ENCODE measurements at regions not wholly inside any gene's neighbourhood (a gene's known extent, or its start where the extent isn't known, plus 50 kb on each side); places are given as distances from the start of the nearest gene placed in this dataset.

GRCh38 chr1:166221316-166221715 lies 54.5 kb upstream of the FAM78B start:
- Histone ChIP-seq H3K36me3 (ENCODE audit: control insufficient read depth, insufficient read depth, low read length) (no peaks in the 10 kb centered on the region), H3K4me3 (ENCODE audit: low read depth, low read length) (no peak overlapping the region), H3K27me3 (ENCODE audit: control insufficient read depth, insufficient read depth, low read length) (no peaks in the 10 kb centered on the region)
- DNase-seq (ENCODE audit: low read depth) = no peak
- no peak for TF ChIP-seq CTCF (IDR thresholded peaks at IDR 0.05; ENCODE audit: insufficient read depth, low read depth, low read length)
- POLR2A ChIA-PET = no interaction called here
- CTCF ChIA-PET = no interaction called here

GRCh38 chr1:166233750-166234366 lies 67.1 kb upstream of the FAM78B start:
- ChIA-PET CTCF (no interaction called here), POLR2A (no interaction called here)
- H3K36me3 ChIP-seq (ENCODE audit: control insufficient read depth, insufficient read depth, low read length) = no peaks in the 10 kb centered on the region
- no peak for TF ChIP-seq CTCF (IDR thresholded peaks at IDR 0.05; ENCODE audit: insufficient read depth, low read depth, low read length)
- H3K27me3 ChIP-seq (ENCODE audit: control insufficient read depth, insufficient read depth, low read length) = no peaks in the 10 kb centered on the region
- DNase-seq (ENCODE audit: low read depth) = no peak
- no peak overlapping the region for H3K4me3 ChIP-seq (ENCODE audit: low read depth, low read length)

- H3K27me3 ChIP-seq (ENCODE audit: control insufficient read depth, insufficient read depth, low read length) = no peaks in the 10 kb centered on the region
- no peak for DNase-seq (ENCODE audit: low read depth)
- POLR2A ChIA-PET = no interaction called here
- no peak overlapping the region for H3K4me3 ChIP-seq (ENCODE audit: low read depth, low read length)
- no peaks in the 10 kb centered on the region for H3K36me3 ChIP-seq (ENCODE audit: control insufficient read depth, insufficient read depth, low read length)
- no peak for TF ChIP-seq CTCF (IDR thresholded peaks at IDR 0.05; ENCODE audit: insufficient read depth, low read depth, low read length)
- CTCF ChIA-PET = no interaction called here
Observed at GRCh38 chr1:166235728-166236127, 68.9 kb upstream of the FAM78B start.

GRCh38 chr1:166237675-166238074 lies 70.9 kb upstream of the FAM78B start:
- CTCF ChIA-PET = interaction anchor here (0.7 kb wide), 1 partner anchor 237 kb away, joined by 3 read pairs; no protein-coding TSS in a partner anchor
- H3K4me3 ChIP-seq (ENCODE audit: low read depth, low read length) = no peak overlapping the region
- no peak for DNase-seq (ENCODE audit: low read depth)
- no peak for TF ChIP-seq CTCF (IDR thresholded peaks at IDR 0.05; ENCODE audit: insufficient read depth, low read depth, low read length)
- H3K27me3 ChIP-seq (ENCODE audit: control insufficient read depth, insufficient read depth, low read length) = no peaks in the 10 kb centered on the region
- no peaks in the 10 kb centered on the region for H3K36me3 ChIP-seq (ENCODE audit: control insufficient read depth, insufficient read depth, low read length)
- POLR2A ChIA-PET = no interaction called here

- CTCF ChIA-PET = no interaction called here
- DNase-seq (ENCODE audit: low read depth) = no peak
- POLR2A ChIA-PET = no interaction called here
- Histone ChIP-seq H3K36me3 (ENCODE audit: control insufficient read depth, insufficient read depth, low read length) (no peaks in the 10 kb centered on the region), H3K4me3 (ENCODE audit: low read depth, low read length) (no peak overlapping the region), H3K27me3 (ENCODE audit: control insufficient read depth, insufficient read depth, low read length) (no peaks in the 10 kb centered on the region)
- no peak for TF ChIP-seq CTCF (IDR thresholded peaks at IDR 0.05; ENCODE audit: insufficient read depth, low read depth, low read length)
Observed at GRCh38 chr1:166253076-166253779, 86.4 kb upstream of the FAM78B start.
